Calu3 (cell line): ENCODE measurements at regions not wholly inside any gene's neighbourhood (a gene's known extent, or its start where the extent isn't known, plus 50 kb on each side); places are given as distances from the start of the nearest gene placed in this dataset.

ENCODE experiments used
- BruUV-seq: library from RNA; stranded (reverse); fragments of 400-500 nt; replicated peaks from 2 replicates; lab custom pipeline; 2021; lab: Mats Ljungman, UMichigan
- CTCF ChIA-PET: fragments of 300-600 bp; sonication (Branson Sonifier 250); formaldehyde crosslinking; loops from one replicate; lab custom pipeline; 2022; ENCODE audit warnings: antibody characterized with exemption; lab: Charles Lee
- DNase-seq: peaks from one replicate; pipeline ENCODE4 v3.0.0; 2022
- H3K27ac Mint-ChIP-seq: one replicate; pipeline ENCODE4 v1.8.0; 2022; ENCODE audit warnings: mixed read lengths; ENCODE audit not compliant: unreplicated experiment
- H3K27me3 Mint-ChIP-seq: one replicate; pipeline ENCODE4 v1.8.0; 2022; ENCODE audit warnings: mixed read lengths; ENCODE audit not compliant: unreplicated experiment
- H3K36me3 Mint-ChIP-seq: one replicate; pipeline ENCODE4 v1.8.0; 2022; ENCODE audit warnings: mild to moderate bottlenecking, moderate library complexity, mixed read lengths; ENCODE audit not compliant: insufficient read depth, unreplicated experiment
- H3K4me1 Mint-ChIP-seq: one replicate; pipeline ENCODE4 v1.8.0; 2022; ENCODE audit warnings: mild to moderate bottlenecking, low read depth, mixed read lengths; ENCODE audit not compliant: unreplicated experiment
- H3K4me3 Mint-ChIP-seq: one replicate; pipeline ENCODE4 v1.8.0; 2022; ENCODE audit warnings: mild to moderate bottlenecking, low read depth, moderate library complexity, mixed read lengths; ENCODE audit not compliant: unreplicated experiment
- H3K9me3 Mint-ChIP-seq: one replicate; pipeline ENCODE4 v1.8.0; 2022; ENCODE audit warnings: low read depth, mixed read lengths; ENCODE audit not compliant: unreplicated experiment
- CTCF ChIP-seq: fragments of 200-600 bp; IDR thresholded peaks from one replicate; pipeline ENCODE4 v1.8.0; 2022; ENCODE audit warnings: antibody characterized with exemption; ENCODE audit not compliant: unreplicated experiment
- intact Hi-C: fragments of 100-400 bp; cut with micrococcal nuclease; formaldehyde crosslinking; loops from one replicate; pipeline ENCODE4 v1.10.0; 2022; ENCODE audit not compliant: unreplicated experiment

- DNase-seq = no peak
- H3K27me3 Mint-ChIP-seq = no peaks in the 10 kb centered on the region
- no peaks in the 10 kb centered on the region for H3K36me3 Mint-ChIP-seq
- no peaks in the 10 kb centered on the region for H3K4me1 Mint-ChIP-seq
- H3K4me3 Mint-ChIP-seq = no peak overlapping the region
- BruUV-seq = no TSS peak
- intact Hi-C loops = no loop called here
- no peak overlapping the region for H3K27ac Mint-ChIP-seq
- no peak for TF ChIP-seq CTCF
- no peaks in the 10 kb centered on the region for H3K9me3 Mint-ChIP-seq
- CTCF ChIA-PET = no interaction called here
Measured at GRCh38 chr2:217038001-217038400, 178.1 kb upstream of the TNP1 start.

GRCh38 chr2:217037353-217037752 lies 177.5 kb upstream of the TNP1 start:
- no peaks in the 10 kb centered on the region for H3K36me3 Mint-ChIP-seq
- no peak overlapping the region for H3K4me3 Mint-ChIP-seq
- CTCF ChIA-PET = no interaction called here
- H3K4me1 Mint-ChIP-seq = no peaks in the 10 kb centered on the region
- H3K9me3 Mint-ChIP-seq = no peaks in the 10 kb centered on the region
- no peaks in the 10 kb centered on the region for H3K27me3 Mint-ChIP-seq
- intact Hi-C loops = no loop called here
- no TSS peak for BruUV-seq
- DNase-seq = no peak
- H3K27ac Mint-ChIP-seq = no peak overlapping the region
- TF ChIP-seq CTCF = no peak

GRCh38 chr2:217035967-217036366 lies 176.1 kb upstream of the TNP1 start:
- Mint-ChIP-seq H3K9me3 (no peaks in the 10 kb centered on the region), H3K27me3 (no peaks in the 10 kb centered on the region), H3K27ac (no peak overlapping the region)

GRCh38 chr2:217033186-217033585 lies 173.3 kb upstream of the TNP1 start:
- Mint-ChIP-seq H3K4me1 (no peaks in the 10 kb centered on the region), H3K4me3 (no peak overlapping the region), H3K9me3 (no peaks in the 10 kb centered on the region), H3K36me3 (no peaks in the 10 kb centered on the region), H3K27me3 (peaks cover 14% of the 10 kb centered on the region), H3K27ac (no peak overlapping the region)
- CTCF ChIA-PET = interaction anchor here (0.6 kb wide), 1 partner anchor 73 kb away, joined by 3 read pairs; no protein-coding TSS in a partner anchor
- no peak for TF ChIP-seq CTCF
- no peak for DNase-seq
- no TSS peak for BruUV-seq
- intact Hi-C loops = no loop called here

More at GRCh38 chr2:217035967-217036366, 176.1 kb upstream of the TNP1 start:
- H3K4me3 Mint-ChIP-seq = no peak overlapping the region
- H3K36me3 Mint-ChIP-seq = no peaks in the 10 kb centered on the region
- CTCF ChIA-PET = no interaction called here
- TF ChIP-seq CTCF = no peak
- no peaks in the 10 kb centered on the region for H3K4me1 Mint-ChIP-seq
- no peak for DNase-seq
- no TSS peak for BruUV-seq
- intact Hi-C loops = no loop called here
